Endothelial cell (in vitro differentiated cells): ENCODE measurements at regions not wholly inside any gene's neighbourhood (a gene's known extent, or its start where the extent isn't known, plus 50 kb on each side); places are given as distances from the start of the nearest gene placed in this dataset.
A peak's percentile ranks its signal among the peaks of the same experiment; 100 is the strongest.

Experiments used
- DNase-seq: peaks from one replicate; pipeline ENCODE4 v3.0.0; 2021; ENCODE audit warnings: low spot score
- H3K27ac Mint-ChIP-seq: one replicate; pipeline ENCODE4 v1.8.0; 2021; ENCODE audit warnings: mixed read lengths, inconsistent platforms; ENCODE audit not compliant: unreplicated experiment
- H3K27me3 Mint-ChIP-seq: one replicate; pipeline ENCODE4 v1.8.0; 2021; ENCODE audit warnings: mild to moderate bottlenecking, moderate library complexity, mixed read lengths, inconsistent platforms; ENCODE audit not compliant: unreplicated experiment
- H3K36me3 Mint-ChIP-seq: one replicate; pipeline ENCODE4 v1.8.0; 2021; ENCODE audit warnings: mild to moderate bottlenecking, low read depth, mixed read lengths, inconsistent platforms; ENCODE audit not compliant: unreplicated experiment
- H3K4me1 Mint-ChIP-seq: one replicate; pipeline ENCODE4 v1.8.0; 2021; ENCODE audit warnings: mild to moderate bottlenecking, mixed read lengths, inconsistent platforms; ENCODE audit not compliant: unreplicated experiment
- H3K4me3 Mint-ChIP-seq: one replicate; pipeline ENCODE4 v1.8.0; 2021; ENCODE audit warnings: mild to moderate bottlenecking, mixed read lengths, inconsistent platforms; ENCODE audit not compliant: unreplicated experiment
- H3K9me3 Mint-ChIP-seq: one replicate; pipeline ENCODE4 v1.8.0; 2021; ENCODE audit warnings: mixed read lengths, inconsistent platforms; ENCODE audit not compliant: unreplicated experiment
- CTCF ChIP-seq: fragments of 200-600 bp; sonication (generic); IDR thresholded peaks from one replicate; pipeline ENCODE4 v1.5.0; 2021; ENCODE audit warnings: antibody characterized with exemption; ENCODE audit not compliant: unreplicated experiment

DNA sequence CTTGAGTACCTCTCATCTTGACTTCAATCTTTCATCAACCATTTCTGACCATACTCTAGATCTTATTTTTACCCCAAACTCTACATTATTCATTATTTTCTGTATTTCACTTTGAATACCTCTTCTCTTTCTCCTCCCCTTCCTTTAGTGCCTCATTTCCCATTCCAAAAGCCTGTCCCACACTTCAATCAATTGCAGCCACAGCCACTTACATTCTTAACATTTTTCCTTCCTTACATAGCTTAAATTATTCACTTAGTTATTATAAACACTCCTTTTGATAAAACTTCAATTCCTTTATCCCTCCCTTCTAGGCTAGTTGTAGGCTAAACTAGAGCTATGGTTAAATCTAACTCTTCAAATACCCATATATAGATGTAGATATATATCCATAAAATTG is 344.0 kb downstream of the PRR16 start:
- Mint-ChIP-seq H3K4me3 (no peak overlapping the region), H3K27me3 (no peaks in the 10 kb centered on the region), H3K36me3 (no peaks in the 10 kb centered on the region), H3K4me1 (no peaks in the 10 kb centered on the region), H3K27ac (no peak overlapping the region), H3K9me3 (no peaks in the 10 kb centered on the region)
- no peak for DNase-seq
- TF ChIP-seq CTCF, result no peak

DNA sequence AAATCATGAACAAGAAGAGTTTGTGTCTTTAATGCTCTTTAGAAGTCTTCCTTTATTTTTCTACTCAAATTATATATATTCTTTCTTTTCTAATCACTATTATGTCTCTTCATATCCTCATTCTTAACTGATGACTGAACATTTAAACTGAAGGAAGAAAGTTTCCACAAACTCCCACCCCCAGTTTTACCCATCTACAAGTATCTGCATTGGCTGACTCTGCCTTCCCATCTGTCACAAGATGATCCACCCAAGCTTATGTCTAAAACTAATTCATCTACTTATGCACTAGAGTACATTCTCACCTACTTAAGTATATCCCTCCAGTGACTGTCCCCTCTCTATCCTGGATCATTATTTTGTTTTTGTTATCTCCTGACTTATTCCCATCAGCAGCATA is 344.5 kb downstream of the PRR16 start:
- Mint-ChIP-seq H3K4me3 (no peak overlapping the region), H3K9me3 (no peaks in the 10 kb centered on the region), H3K27ac (no peak overlapping the region), H3K4me1 (no peaks in the 10 kb centered on the region), H3K36me3 (no peaks in the 10 kb centered on the region), H3K27me3 (no peaks in the 10 kb centered on the region)
- no peak for DNase-seq
- no peak for TF ChIP-seq CTCF

- Mint-ChIP-seq H3K9me3 (no peaks in the 10 kb centered on the region), H3K27me3 (no peaks in the 10 kb centered on the region), H3K36me3 (no peaks in the 10 kb centered on the region), H3K27ac (no peak overlapping the region), H3K4me3 (no peak overlapping the region), H3K4me1 (no peaks in the 10 kb centered on the region)
- no peak for TF ChIP-seq CTCF
- DNase-seq, result no peak
Measured at GRCh38 chr5:120813551-120813950, 349.5 kb downstream of the PRR16 start.

DNA sequence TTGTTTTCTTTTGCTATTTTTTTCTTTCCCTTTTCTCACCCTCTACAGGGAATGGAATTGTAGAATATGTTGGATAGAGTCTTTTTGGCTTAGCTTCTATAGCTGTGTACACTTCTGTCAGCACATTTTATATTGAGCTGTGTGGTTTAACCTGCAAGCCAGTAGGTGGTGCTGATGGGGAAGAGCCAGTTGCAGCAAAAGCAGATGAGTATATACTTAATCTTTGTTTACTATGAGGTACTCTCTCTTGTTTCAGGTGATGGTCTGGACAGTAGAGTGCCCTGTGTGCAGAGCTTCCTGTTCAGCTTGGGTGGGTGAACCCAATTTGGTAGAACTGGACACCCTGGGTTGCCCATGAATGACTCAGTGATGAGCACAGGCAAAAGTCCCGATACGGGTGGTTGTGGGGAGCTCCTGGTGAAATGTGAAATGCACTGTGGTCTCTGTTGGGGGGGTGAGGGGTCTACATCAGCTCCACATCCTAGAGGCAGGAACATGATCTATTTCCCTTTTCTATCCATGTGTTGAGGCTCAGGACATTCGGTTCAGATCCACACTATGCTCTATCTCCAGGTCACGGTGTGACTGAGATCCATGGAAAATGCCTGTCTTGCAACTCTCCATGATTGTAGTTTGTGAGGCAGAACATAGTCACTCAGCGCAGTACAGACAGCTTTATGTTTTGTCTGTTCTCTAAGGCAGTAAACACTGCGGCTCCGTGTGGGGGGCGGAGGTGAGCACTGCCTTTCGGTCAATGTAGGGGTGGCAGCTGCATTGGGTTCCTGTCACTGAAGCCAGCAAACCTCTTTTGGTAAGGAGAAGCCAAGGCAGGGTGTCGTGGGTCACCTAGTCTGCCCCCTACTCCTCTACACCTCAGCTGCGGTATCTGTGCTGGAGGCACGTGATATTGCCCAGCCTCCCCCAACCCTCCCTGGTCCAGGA is 353.2 kb downstream of the PRR16 start:
- H3K27ac Mint-ChIP-seq, result no peak overlapping the region
- H3K36me3 Mint-ChIP-seq, result no peaks in the 10 kb centered on the region
- H3K4me3 Mint-ChIP-seq, result no peak overlapping the region
- peak; percentile 16 for DNase-seq
- no peaks in the 10 kb centered on the region for H3K27me3 Mint-ChIP-seq
- TF ChIP-seq CTCF, result peak; percentile 41
- H3K4me1 Mint-ChIP-seq, result no peaks in the 10 kb centered on the region
- no peaks in the 10 kb centered on the region for H3K9me3 Mint-ChIP-seq

DNA sequence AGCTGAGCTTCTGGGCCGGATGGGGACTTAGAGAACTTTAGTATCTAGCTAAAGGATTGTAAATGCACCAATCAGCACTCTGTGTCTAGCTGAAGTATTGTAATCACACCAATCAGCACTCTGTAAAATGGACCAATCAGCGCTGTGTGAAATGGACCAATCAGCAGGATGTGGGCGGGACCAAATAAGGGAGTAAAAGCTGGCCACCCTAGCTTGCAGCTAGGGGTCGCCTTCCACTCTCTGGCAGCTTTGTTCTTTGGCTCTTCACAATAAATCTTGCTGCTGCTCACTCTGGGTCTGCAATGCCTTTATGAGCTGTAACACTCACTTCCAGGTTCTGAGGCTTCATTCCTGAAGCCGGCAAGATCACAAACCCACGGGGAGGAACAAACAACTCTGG is 354.0 kb downstream of the PRR16 start:
- H3K36me3 Mint-ChIP-seq, result no peaks in the 10 kb centered on the region
- H3K27me3 Mint-ChIP-seq, result no peaks in the 10 kb centered on the region
- no peaks in the 10 kb centered on the region for H3K9me3 Mint-ChIP-seq
- no peak for TF ChIP-seq CTCF
- no peak overlapping the region for H3K4me3 Mint-ChIP-seq
- no peak for DNase-seq
- no peak overlapping the region for H3K27ac Mint-ChIP-seq
- H3K4me1 Mint-ChIP-seq, result no peaks in the 10 kb centered on the region
